Ishikawa (cell line): ENCODE measurements at regions not wholly inside any gene's neighbourhood (a gene's known extent, or its start where the extent isn't known, plus 50 kb on each side); places are given as distances from the start of the nearest gene placed in this dataset.

Experiments used
- CEBPB ChIP-seq: IDR thresholded peaks from 2 replicates; pipeline ENCODE4 v1.6.1; 2012
- CREB1 ChIP-seq: IDR thresholded peaks from 2 replicates; pipeline ENCODE4 v1.6.1; 2012; ENCODE audit warnings: low read depth
- EGR1 ChIP-seq: IDR thresholded peaks from 2 replicates; pipeline ENCODE4 v1.6.1; 2012
- EP300 ChIP-seq: IDR thresholded peaks from 2 replicates; pipeline ENCODE4 v1.6.1; 2012; ENCODE audit warnings: borderline replicate concordance
- FOXM1 ChIP-seq: IDR thresholded peaks from 2 replicates; pipeline ENCODE4 v1.6.1; 2012; ENCODE audit warnings: low read depth, borderline replicate concordance
- NFIC ChIP-seq: IDR thresholded peaks from 2 replicates; pipeline ENCODE4 v1.6.1; 2012
- RAD21 ChIP-seq: IDR thresholded peaks from 2 replicates; pipeline ENCODE4 v1.6.1; 2012; ENCODE audit warnings: low read depth
- REST ChIP-seq: IDR thresholded peaks from 2 replicates; pipeline ENCODE4 v1.6.1; 2012; ENCODE audit warnings: low read depth, mild to moderate bottlenecking
- TAF1 ChIP-seq: IDR thresholded peaks from 2 replicates; pipeline ENCODE4 v1.6.1; 2012; ENCODE audit warnings: low read depth, mild to moderate bottlenecking
- TCF12 ChIP-seq: IDR thresholded peaks from 2 replicates; pipeline ENCODE4 v1.6.1; 2012; ENCODE audit warnings: low read depth
- TEAD4 ChIP-seq: IDR thresholded peaks from 2 replicates; pipeline ENCODE4 v1.6.1; 2012
- YY1 ChIP-seq: IDR thresholded peaks from 2 replicates; pipeline ENCODE4 v1.6.1; 2012; ENCODE audit warnings: low read depth
- ZBTB7A ChIP-seq: IDR thresholded peaks from 2 replicates; pipeline ENCODE4 v1.6.1; 2012; ENCODE audit warnings: low read depth
- TF ChIP-seq, protein P1 (sequence below): IDR thresholded peaks from 2 replicates; pipeline ENCODE4 v1.6.1; 2012
- TF ChIP-seq, protein P2 (sequence below): IDR thresholded peaks from 2 replicates; pipeline ENCODE4 v1.6.1; 2012

- TF ChIP-seq CEBPB (no peak), NFIC (no peak), EGR1 (no peak)
Observed at GRCh38 chr1:239164451-239165180, 221.8 kb upstream of the CHRM3 start.

GRCh38 chr1:239155466-239156091 lies 230.8 kb upstream of the CHRM3 start:
- TF ChIP-seq CREB1: no peak
- no peak for TF ChIP-seq TEAD4
- no peak for TF ChIP-seq RAD21
- TF ChIP-seq FOXM1: no peak
- no peak for TF ChIP-seq NFIC
- no peak for TF ChIP-seq REST
- TF ChIP-seq ZBTB7A: no peak
- no peak for TF ChIP-seq CEBPB
- TF ChIP-seq, protein P1, sequence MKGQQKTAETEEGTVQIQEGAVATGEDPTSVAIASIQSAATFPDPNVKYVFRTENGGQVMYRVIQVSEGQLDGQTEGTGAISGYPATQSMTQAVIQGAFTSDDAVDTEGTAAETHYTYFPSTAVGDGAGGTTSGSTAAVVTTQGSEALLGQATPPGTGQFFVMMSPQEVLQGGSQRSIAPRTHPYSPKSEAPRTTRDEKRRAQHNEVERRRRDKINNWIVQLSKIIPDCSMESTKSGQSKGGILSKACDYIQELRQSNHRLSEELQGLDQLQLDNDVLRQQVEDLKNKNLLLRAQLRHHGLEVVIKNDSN: no peak
- TF ChIP-seq TAF1: no peak
- no peak for TF ChIP-seq YY1
- TF ChIP-seq, protein P2, sequence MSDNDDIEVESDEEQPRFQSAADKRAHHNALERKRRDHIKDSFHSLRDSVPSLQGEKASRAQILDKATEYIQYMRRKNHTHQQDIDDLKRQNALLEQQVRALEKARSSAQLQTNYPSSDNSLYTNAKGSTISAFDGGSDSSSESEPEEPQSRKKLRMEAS: no peak
- no peak for TF ChIP-seq EGR1
- TF ChIP-seq EP300: no peak

GRCh38 chr1:239151937-239152336 lies 234.4 kb upstream of the CHRM3 start:
- TF ChIP-seq YY1: no peak

- TF ChIP-seq, protein P2: no peak
- TF ChIP-seq FOXM1: no peak
- TF ChIP-seq ZBTB7A: no peak
- TF ChIP-seq CREB1: no peak
- no peak for TF ChIP-seq CEBPB
- no peak for TF ChIP-seq YY1
- TF ChIP-seq TCF12: no peak
- no peak for TF ChIP-seq EP300
- TF ChIP-seq, protein P1: no peak
- TF ChIP-seq NFIC: no peak
- no peak for TF ChIP-seq REST
- TF ChIP-seq TEAD4: no peak
- no peak for TF ChIP-seq TAF1
- TF ChIP-seq EGR1: no peak
- no peak for TF ChIP-seq RAD21
Observed at GRCh38 chr1:239140968-239141367, 245.4 kb upstream of the CHRM3 start.

DNA sequence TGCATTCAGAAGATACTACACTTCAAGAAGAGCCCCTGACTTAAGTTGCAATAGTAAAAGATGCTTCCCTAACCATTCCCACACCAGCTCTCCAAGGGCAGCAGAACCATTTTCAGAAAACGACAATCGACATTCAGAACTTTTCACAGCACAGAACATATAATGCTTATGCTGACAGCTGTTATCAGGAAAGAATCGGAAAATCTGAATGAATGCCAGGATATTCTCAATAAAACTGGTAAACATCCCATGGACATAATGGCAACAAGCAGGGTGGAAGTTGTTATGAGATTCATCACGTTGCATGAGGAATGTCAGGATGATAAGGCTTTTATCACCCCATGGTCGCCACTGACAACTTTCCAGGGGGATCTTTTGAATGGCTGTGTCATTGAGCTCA lies 246.6 kb upstream of the CHRM3 start:
- TF ChIP-seq REST (no peak), YY1 (no peak), CEBPB (no peak), TCF12 (no peak), TAF1 (no peak), RAD21 (no peak), EGR1 (no peak), ZBTB7A (no peak), NFIC (no peak), FOXM1 (no peak), EP300 (no peak), TEAD4 (no peak), CREB1 (no peak)
- TF ChIP-seq, protein P2: no peak
- TF ChIP-seq, protein P1: no peak
